IMR-90 (cell line): ENCODE measurements at regions not wholly inside any gene's neighbourhood (a gene's known extent, or its start where the extent isn't known, plus 50 kb on each side); places are given as distances from the start of the nearest gene placed in this dataset.

Experiments used
- ATAC-seq: fragments of 200-7000 bp; cut with Tn5 transposase; 2 replicates; pipeline ENCODE4 v1.9.1; 2020; ENCODE audit warnings: low read depth, mild to moderate bottlenecking, moderate library complexity
- BruUV-seq: library from RNA; stranded (reverse); fragments of 400-500 nt; replicated peaks from 2 replicates; lab custom pipeline; 2021; lab: Mats Ljungman, UMichigan
- CTCF ChIA-PET: fragments of 300-600 bp; formaldehyde crosslinking; extraction: SDS; loops from one replicate; lab custom pipeline; 2021; ENCODE audit warnings: antibody characterized with exemption; lab: Yijun Ruan, JAX
- POLR2A ChIA-PET: fragments of 300-600 bp; sonication (Branson Sonifier 250); formaldehyde crosslinking; loops from one replicate; lab custom pipeline; 2022; ENCODE audit warnings: antibody characterized with exemption; ENCODE audit not compliant: unreplicated experiment; lab: Charles Lee
- DNase-seq: peaks from one replicate; pipeline ENCODE4 v3.0.0; 2013
- H2AFZ ChIP-seq: replicated peaks from 2 replicates; pipeline ENCODE3; 2013; ENCODE audit warnings: low read length, mild to moderate bottlenecking; ENCODE audit not compliant: poor library complexity
- H2AK5ac ChIP-seq: 2 replicates; pipeline ENCODE4 v1.6.1; 2013; ENCODE audit warnings: low read depth, low read length, inconsistent platforms
- H2AK9ac ChIP-seq: replicated peaks from 2 replicates; pipeline ENCODE3; 2013; ENCODE audit warnings: mild to moderate bottlenecking, low read depth, low read length, moderate library complexity; ENCODE audit not compliant: poor library complexity
- H2BK120ac ChIP-seq: 2 replicates; pipeline ENCODE4 v1.6.1; 2013; ENCODE audit warnings: low read depth, low read length, inconsistent platforms
- H2BK15ac ChIP-seq: 3 replicates; pipeline ENCODE4 v1.6.1; 2013; ENCODE audit warnings: low read depth, low read length, inconsistent platforms
- H2BK20ac ChIP-seq: 2 replicates; pipeline ENCODE4 v1.6.1; 2013; ENCODE audit warnings: low read depth, mild to moderate bottlenecking, inconsistent platforms, low read length, moderate library complexity
- H2BK5ac ChIP-seq: 2 replicates; pipeline ENCODE4 v1.6.1; 2013; ENCODE audit warnings: mild to moderate bottlenecking, low read depth, low read length, inconsistent platforms; ENCODE audit not compliant: poor library complexity, severe bottlenecking
- H3K14ac ChIP-seq: replicated peaks from 2 replicates; pipeline ENCODE4 v1.6.1; 2013; ENCODE audit warnings: low read depth, low read length, inconsistent platforms
- H3K18ac ChIP-seq: 2 replicates; pipeline ENCODE4 v1.6.1; 2013; ENCODE audit warnings: low read depth, low read length, control low read depth
- H3K23ac ChIP-seq: 2 replicates; pipeline ENCODE4 v1.6.1; 2013; ENCODE audit warnings: low read depth, low read length, inconsistent platforms
- H3K27ac ChIP-seq: 2 replicates; pipeline ENCODE4 v1.5.1; 2013; ENCODE audit warnings: mild to moderate bottlenecking, control low read depth, low read length; ENCODE audit not compliant: insufficient read depth
- H3K27me3 ChIP-seq: 2 replicates; pipeline ENCODE4 v1.6.1; 2013; ENCODE audit warnings: low read length; ENCODE audit not compliant: control insufficient read depth, insufficient read depth
- H3K36me3 ChIP-seq: 2 replicates; pipeline ENCODE4 v1.6.1; 2013; ENCODE audit warnings: low read length, mixed read lengths; ENCODE audit not compliant: control insufficient read depth, insufficient read depth
- H3K4ac ChIP-seq: 2 replicates; pipeline ENCODE4 v1.6.1; 2013; ENCODE audit warnings: low read depth, low read length, inconsistent platforms
- H3K4me1 ChIP-seq: 2 replicates; pipeline ENCODE4 v1.6.1; 2013; ENCODE audit warnings: low read length, mixed read lengths; ENCODE audit not compliant: control insufficient read depth, insufficient read depth
- H3K4me2 ChIP-seq: 2 replicates; pipeline ENCODE4 v1.6.1; 2013; ENCODE audit warnings: low read depth, mild to moderate bottlenecking, control low read depth, low read length, moderate library complexity
- H3K4me3 ChIP-seq: 2 replicates; pipeline ENCODE4 v1.5.1; 2013; ENCODE audit warnings: low read depth, mild to moderate bottlenecking, control low read depth, low read length, moderate library complexity; ENCODE audit not compliant: insufficient read depth
- H3K56ac ChIP-seq: 2 replicates; pipeline ENCODE4 v1.6.1; 2013; ENCODE audit warnings: low read length, inconsistent platforms; ENCODE audit not compliant: insufficient read depth; ENCODE audit errors: extremely low read depth
- H3K79me1 ChIP-seq, 2 experiments: 2 replicates each; pipeline ENCODE4 v1.6.1; 2013; ENCODE audit warnings: low read length in 2 of 2, inconsistent platforms in 1 of 2, low read depth in 1 of 2
- H3K9ac ChIP-seq: 2 replicates; pipeline ENCODE4 v1.6.1; 2013; ENCODE audit warnings: low read depth, low read length, control low read depth
- H3K9me1 ChIP-seq: 2 replicates; pipeline ENCODE4 v1.6.1; 2013; ENCODE audit warnings: low read length, inconsistent platforms; ENCODE audit not compliant: insufficient read depth
- H3K9me3 ChIP-seq: 2 replicates; pipeline ENCODE4 v1.6.1; 2013; ENCODE audit warnings: low read length; ENCODE audit not compliant: control insufficient read depth, insufficient read depth
- H4K20me1 ChIP-seq: 2 replicates; pipeline ENCODE4 v1.6.1; 2013; ENCODE audit warnings: low read length, inconsistent platforms; ENCODE audit not compliant: insufficient read depth
- H4K5ac ChIP-seq: 2 replicates; pipeline ENCODE4 v1.6.1; 2013; ENCODE audit warnings: mild to moderate bottlenecking, low read depth, low read length, control low read depth
- H4K8ac ChIP-seq, 2 experiments: 2 replicates each; pipeline ENCODE4 v1.6.1; 2013; ENCODE audit warnings: low read depth in 2 of 2, low read length in 2 of 2, control low read depth in 1 of 2, inconsistent platforms in 1 of 2
- H4K91ac ChIP-seq: 2 replicates; pipeline ENCODE4 v1.6.1; 2013; ENCODE audit warnings: low read depth, low read length, inconsistent platforms; ENCODE audit not compliant: insufficient read depth
- FOS ChIP-seq: fragments of 150-350 bp; IDR thresholded peaks from 2 replicates; pipeline ENCODE4 v1.6.1; 2016; ENCODE audit warnings: low read depth, low read length
- WGBS, 2 experiments: methylation state at CpG; one replicate each; pipeline versions ENCODE4 v1.1.5 to v1.1.7; 2013; ENCODE audit warnings: missing lambda C conversion rate in 2 of 2; ENCODE audit not compliant: insufficient read length in 1 of 2; ENCODE audit errors: extremely low coverage in 2 of 2; 5-methylcytosine and 5-hydroxymethylcytosine counted together
- dilution Hi-C: fragments of 300-500 bp; cut with HindIII; formaldehyde crosslinking; loops from one replicate; pipeline ENCODE4 v1.14.3; 2018; ENCODE audit warnings: low sequenced_read_pairs; ENCODE audit not compliant: unreplicated experiment
- in situ Hi-C: fragments of 300-500 bp; cut with MboI; formaldehyde crosslinking; loops from 3 replicates; pipeline ENCODE4 v1.14.3; 2019; ENCODE audit warnings: low sequenced_read_pairs, inconsistent platforms, mixed read lengths
- intact Hi-C: fragments of 100-400 bp; cut with micrococcal nuclease; formaldehyde crosslinking; loops from 2 replicates; pipeline ENCODE4 v1.10.0; 2022
- TF ChIP-seq, protein P1 (sequence below): conservative IDR thresholded peaks from 2 replicates; pipeline ENCODE4 v1.5.1; 2012; ENCODE audit warnings: mild to moderate bottlenecking, low read depth, low read length, improper control_type of control experiment

DNA sequence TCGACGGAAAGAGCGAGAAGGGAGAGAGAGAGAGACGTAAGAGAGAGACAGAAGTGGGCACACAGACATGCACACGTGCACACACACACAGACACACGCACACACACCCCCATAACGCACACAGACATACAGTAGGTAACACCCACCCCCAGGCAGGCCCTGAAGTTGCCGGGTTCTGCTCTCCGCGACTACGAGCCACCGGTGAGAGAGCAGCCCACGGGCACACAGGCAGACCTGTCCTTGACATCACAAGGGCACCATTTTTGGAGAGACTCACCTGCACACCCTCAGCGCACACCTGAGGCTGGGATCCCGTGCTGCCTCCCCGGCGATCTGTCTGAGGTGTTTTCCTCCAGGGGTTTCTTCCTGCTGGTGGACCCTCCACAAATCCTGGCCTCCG lies 1171.0 kb upstream of the PCDH10 start:
- BruUV-seq, result no TSS peak
- DNase-seq, result no peak
- Histone ChIP-seq H2AK9ac (no peak overlapping the region), H3K79me1 (no peaks in the 10 kb centered on the region), H3K9ac (no peak overlapping the region), H2AK5ac (no peak overlapping the region), H2BK20ac (no peak overlapping the region), H3K36me3 (no peaks in the 10 kb centered on the region), H3K4me2 (no peak overlapping the region), H2BK5ac (no peak overlapping the region), H3K56ac (no peak overlapping the region), H2AFZ (no peak overlapping the region), H4K91ac (no peak overlapping the region), H2BK120ac (no peak overlapping the region), H3K4ac (no peak overlapping the region), H3K23ac (no peak overlapping the region), H3K14ac (no peak overlapping the region), H3K27ac (no peak overlapping the region), H4K8ac (no peak overlapping the region), H4K20me1 (no peaks in the 10 kb centered on the region), H3K9me1 (no peaks in the 10 kb centered on the region), H3K4me3 (no peak overlapping the region), H2BK15ac (no peak overlapping the region), H3K18ac (no peak overlapping the region), H3K9me3 (peaks cover 6% of the 10 kb centered on the region; the same call in 1 of the 2 replicates), H3K4me1 (no peaks in the 10 kb centered on the region), H3K27me3 (no peaks in the 10 kb centered on the region), H4K5ac (no peak overlapping the region)
- TF ChIP-seq, protein P1, sequence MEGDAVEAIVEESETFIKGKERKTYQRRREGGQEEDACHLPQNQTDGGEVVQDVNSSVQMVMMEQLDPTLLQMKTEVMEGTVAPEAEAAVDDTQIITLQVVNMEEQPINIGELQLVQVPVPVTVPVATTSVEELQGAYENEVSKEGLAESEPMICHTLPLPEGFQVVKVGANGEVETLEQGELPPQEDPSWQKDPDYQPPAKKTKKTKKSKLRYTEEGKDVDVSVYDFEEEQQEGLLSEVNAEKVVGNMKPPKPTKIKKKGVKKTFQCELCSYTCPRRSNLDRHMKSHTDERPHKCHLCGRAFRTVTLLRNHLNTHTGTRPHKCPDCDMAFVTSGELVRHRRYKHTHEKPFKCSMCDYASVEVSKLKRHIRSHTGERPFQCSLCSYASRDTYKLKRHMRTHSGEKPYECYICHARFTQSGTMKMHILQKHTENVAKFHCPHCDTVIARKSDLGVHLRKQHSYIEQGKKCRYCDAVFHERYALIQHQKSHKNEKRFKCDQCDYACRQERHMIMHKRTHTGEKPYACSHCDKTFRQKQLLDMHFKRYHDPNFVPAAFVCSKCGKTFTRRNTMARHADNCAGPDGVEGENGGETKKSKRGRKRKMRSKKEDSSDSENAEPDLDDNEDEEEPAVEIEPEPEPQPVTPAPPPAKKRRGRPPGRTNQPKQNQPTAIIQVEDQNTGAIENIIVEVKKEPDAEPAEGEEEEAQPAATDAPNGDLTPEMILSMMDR, result no peak
- no peak for TF ChIP-seq FOS
- POLR2A ChIA-PET, result no interaction called here
- intact Hi-C loops, result no loop called here
- 98% methylated on average over 9 of the region's 18 CpGs; no CpG with 5 or more reads in 1 of the 2 experiments for WGBS, 2 experiments
- in situ Hi-C loops, result no loop called here
- dilution Hi-C loops, result no loop called here
- CTCF ChIA-PET, result no interaction called here
- ATAC-seq, result no peak
